Gastroesophageal sphincter (tissue), 3 donors: ENCODE measurements at regions not wholly inside any gene's neighbourhood (a gene's known extent, or its start where the extent isn't known, plus 50 kb on each side); places are given as distances from the start of the nearest gene placed in this dataset.

ENCODE experiments used
- CTCF ChIP-seq, 4 experiments: fragments of 200-600 bp in 2 of 4; fragments of 450-650 bp in 2 of 4; sonication (generic) in 1 of 4; IDR thresholded peaks; one replicate each; pipeline ENCODE4 v1.5.1; 2017 to 2019; ENCODE audit warnings: antibody characterized with exemption in 4 of 4, mild to moderate bottlenecking in 2 of 4, moderate library complexity in 2 of 4
- EP300 ChIP-seq: sonication (generic); formaldehyde crosslinking; IDR thresholded peaks from one replicate; pipeline ENCODE4 v1.6.1; 2017; ENCODE audit warnings: antibody characterized with exemption, mild to moderate bottlenecking

GRCh38 chr4:125123570-125124109, 191.1 kb upstream of the FAT4 start:
- TF ChIP-seq EP300 (no peak), CTCF (IDR thresholded peaks at IDR 0.05) (no peak)
